Mesodermal cell (in vitro differentiated cells): ENCODE measurements at regions not wholly inside any gene's neighbourhood (a gene's known extent, or its start where the extent isn't known, plus 50 kb on each side); places are given as distances from the start of the nearest gene placed in this dataset.
"Not testable (repeated sequence)": the region's sequence is repeated elsewhere in the genome, so short reads cannot be mapped to it uniquely, and the experiment has no call there.

Experiments
- H3K27ac ChIP-seq: 2 replicates; pipeline ENCODE4 v1.7.0; 2013; ENCODE audit warnings: mild to moderate bottlenecking, low read depth, low read length, moderate library complexity; ENCODE audit not compliant: severe bottlenecking
- H3K36me3 ChIP-seq: 2 replicates; pipeline ENCODE4 v1.7.1; 2013; ENCODE audit warnings: mild to moderate bottlenecking, low read length, moderate library complexity; ENCODE audit not compliant: control insufficient read depth, insufficient read depth
- H3K4me1 ChIP-seq: one replicate; pipeline ENCODE4 v1.7.1; 2013; ENCODE audit warnings: mild to moderate bottlenecking, low read length; ENCODE audit not compliant: insufficient read depth, control insufficient read depth, poor library complexity, severe bottlenecking
- H3K4me3 ChIP-seq: 2 replicates; pipeline ENCODE4 v1.7.0; 2013; ENCODE audit warnings: low read length, control low read depth, mild to moderate bottlenecking; ENCODE audit not compliant: insufficient read depth, poor library complexity, severe bottlenecking; ENCODE audit errors: extremely low read depth
- H3K9me3 ChIP-seq: 2 replicates; pipeline ENCODE4 v1.7.1; 2013; ENCODE audit warnings: mild to moderate bottlenecking, low read length, moderate library complexity; ENCODE audit not compliant: control insufficient read depth
- WGBS, 2 experiments: methylation state at CpG; one replicate each; pipeline ENCODE4 v1.1.5; 2013; ENCODE audit warnings: missing lambda C conversion rate in 2 of 2; ENCODE audit not compliant: insufficient coverage in 2 of 2; 5-methylcytosine and 5-hydroxymethylcytosine counted together

GRCh38 chr11:116691771-116692177 lies 81.0 kb downstream of the BUD13 start:
- WGBS, 2 experiments, result 19 to 50% methylated on average over 2 to 6 of the region's 10 CpGs
- Histone ChIP-seq H3K27ac (no peak overlapping the region), H3K4me3 (no peak overlapping the region), H3K4me1 (peaks cover 23% of the 10 kb centered on the region), H3K36me3 (no peaks in the 10 kb centered on the region), H3K9me3 (no peaks in the 10 kb centered on the region)

GRCh38 chr11:116690611-116691010 lies 82.2 kb downstream of the BUD13 start:
- no peak overlapping the region for H3K27ac ChIP-seq
- peaks cover 16% of the 10 kb centered on the region for H3K4me1 ChIP-seq
- WGBS, 2 experiments, result 90 to 92% methylated on average over 5 to 6 of the region's 9 CpGs
- H3K36me3 ChIP-seq, result no peaks in the 10 kb centered on the region
- H3K4me3 ChIP-seq, result no peak overlapping the region
- H3K9me3 ChIP-seq, result no peaks in the 10 kb centered on the region

- H3K9me3 ChIP-seq, result no peaks in the 10 kb centered on the region
- peaks cover 16% of the 10 kb centered on the region for H3K4me1 ChIP-seq
- H3K27ac ChIP-seq, result no peak overlapping the region
- H3K36me3 ChIP-seq, result no peaks in the 10 kb centered on the region
- no peak overlapping the region for H3K4me3 ChIP-seq
- 75 to 84% methylated on average over 11 of the region's 12 CpGs for WGBS, 2 experiments
Measured at GRCh38 chr11:116689413-116690127, 83.2 kb downstream of the BUD13 start.

- 40 to 60% methylated on average over 3 of the region's 6 CpGs for WGBS, 2 experiments
Measured at GRCh38 chr11:116688202-116688540, 84.6 kb downstream of the BUD13 start.

GRCh38 chr11:116687458-116688201 lies 85.2 kb downstream of the BUD13 start:
- H3K4me3 ChIP-seq, result no peak overlapping the region
- no peaks in the 10 kb centered on the region for H3K36me3 ChIP-seq
- H3K27ac ChIP-seq, result no peak overlapping the region
- H3K9me3 ChIP-seq, result no peaks in the 10 kb centered on the region
- peaks cover 16% of the 10 kb centered on the region for H3K4me1 ChIP-seq
- 39 to 48% methylated on average over 5 of the region's 6 CpGs for WGBS, 2 experiments

More at GRCh38 chr11:116688202-116688540, 84.6 kb downstream of the BUD13 start:
- no peaks in the 10 kb centered on the region for H3K9me3 ChIP-seq
- peaks cover 16% of the 10 kb centered on the region for H3K4me1 ChIP-seq
- no peak overlapping the region for H3K27ac ChIP-seq
- H3K4me3 ChIP-seq, result no peak overlapping the region
- no peaks in the 10 kb centered on the region for H3K36me3 ChIP-seq

- no peak overlapping the region for H3K27ac ChIP-seq
- H3K4me3 ChIP-seq, result no peak overlapping the region
- peaks cover 16% of the 10 kb centered on the region for H3K4me1 ChIP-seq
- H3K36me3 ChIP-seq, result no peaks in the 10 kb centered on the region
- no peaks in the 10 kb centered on the region for H3K9me3 ChIP-seq
- WGBS, 2 experiments, result 79 to 85% methylated on average over 8 of the region's 9 CpGs
Measured at GRCh38 chr11:116686866-116687265, 85.9 kb downstream of the BUD13 start.

- no peak overlapping the region for H3K4me3 ChIP-seq
- no peaks in the 10 kb centered on the region for H3K36me3 ChIP-seq
- no peak overlapping the region for H3K27ac ChIP-seq
- peaks cover 16% of the 10 kb centered on the region for H3K4me1 ChIP-seq
- 75 to 83% methylated on average over 1 of the region's 3 CpGs for WGBS, 2 experiments
- no peaks in the 10 kb centered on the region for H3K9me3 ChIP-seq
Measured at GRCh38 chr11:116683982-116684381, 88.8 kb downstream of the BUD13 start.

- Histone ChIP-seq H3K9me3 (no peaks in the 10 kb centered on the region), H3K4me1 (no peaks in the 10 kb centered on the region), H3K4me3 (no peak overlapping the region), H3K36me3 (no peaks in the 10 kb centered on the region), H3K27ac (no peak overlapping the region)
- WGBS, 2 experiments, result 81 to 83% methylated on average over 1 to 3 of the region's 4 CpGs
Measured at GRCh38 chr11:116680349-116681125, 92.2 kb downstream of the BUD13 start.

- Histone ChIP-seq H3K9me3 (no peaks in the 10 kb centered on the region), H3K27ac (no peak overlapping the region), H3K4me3 (no peak overlapping the region), H3K36me3 (no peaks in the 10 kb centered on the region), H3K4me1 (no peaks in the 10 kb centered on the region)
- WGBS, 2 experiments, result 94 to 100% methylated on average over 1 to 2 of the region's 3 CpGs
Measured at GRCh38 chr11:116678887-116679286, 93.9 kb downstream of the BUD13 start.

GRCh38 chr11:116667318-116667717 lies 105.5 kb downstream of the BUD13 start:
- not testable (repeated sequence) for H3K4me1 ChIP-seq, H3K27ac ChIP-seq, H3K4me3 ChIP-seq, H3K36me3 ChIP-seq
- H3K9me3 ChIP-seq, result peaks cover 14% of the 10 kb centered on the region
- 100% methylated on average over 1 of the region's 1 CpG for WGBS, 2 experiments
